ENCODE measurements at regions not wholly inside any gene's neighbourhood (a gene's known extent, or its start where the extent isn't known, plus 50 kb on each side); places are given as distances from the start of the nearest gene placed in this dataset.
A peak's percentile ranks its signal among the peaks of the same experiment; 100 is the strongest.

DNA sequence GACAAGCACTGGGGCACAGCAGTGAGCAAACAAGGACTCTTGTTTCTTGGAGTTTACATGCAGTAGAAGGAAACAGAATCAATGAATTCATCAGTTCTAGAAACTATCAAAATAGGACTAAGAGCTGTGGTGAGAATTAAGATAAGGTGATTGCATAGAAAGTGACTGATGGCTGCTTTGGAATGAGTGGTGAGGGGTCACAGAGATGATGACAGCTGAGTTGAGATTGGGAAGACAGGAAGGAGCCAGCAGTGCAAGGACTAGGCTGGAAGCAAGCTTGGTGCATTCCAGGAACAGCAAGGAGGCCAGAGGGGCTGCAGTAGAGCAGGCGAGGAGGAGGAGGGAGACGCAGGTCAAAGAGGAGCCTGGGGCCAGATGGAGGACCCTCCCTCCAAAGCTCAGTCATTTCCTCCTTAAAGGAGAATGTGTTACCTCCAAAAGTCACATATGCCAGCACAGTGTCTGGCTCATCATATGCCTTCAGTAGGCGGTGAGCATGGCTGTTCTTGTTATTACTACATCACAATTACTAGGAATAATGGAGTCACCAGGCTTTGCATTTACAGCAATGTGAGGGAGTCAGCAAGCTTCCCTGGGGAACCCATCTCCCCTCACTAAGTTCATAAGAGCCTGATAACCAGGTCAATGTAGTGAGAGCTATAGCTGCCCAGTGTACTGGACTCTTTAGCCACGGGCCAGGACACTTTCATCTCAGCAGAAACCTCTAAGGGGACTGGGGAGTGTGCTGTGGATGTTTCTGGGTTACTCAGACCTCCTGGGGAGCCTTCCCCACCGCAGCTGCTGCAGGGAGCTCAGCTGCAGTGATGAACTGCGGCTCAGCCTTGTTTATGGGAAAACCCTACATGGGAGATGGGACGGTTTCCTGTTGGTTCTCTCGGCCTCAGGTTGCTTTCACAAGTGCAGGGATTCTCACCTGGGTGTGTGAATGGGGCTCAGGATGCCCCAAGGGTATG is 157.2 kb downstream of the SEC14L1 start:
- FAIRE-seq (no peak), DNase-seq (ENCODE audit: insufficient read length, low spot score) (no peak)
- no peak for TF ChIP-seq POLR2A (IDR thresholded peaks at IDR 0.05; ENCODE audit: low read depth, low read length)

DNA sequence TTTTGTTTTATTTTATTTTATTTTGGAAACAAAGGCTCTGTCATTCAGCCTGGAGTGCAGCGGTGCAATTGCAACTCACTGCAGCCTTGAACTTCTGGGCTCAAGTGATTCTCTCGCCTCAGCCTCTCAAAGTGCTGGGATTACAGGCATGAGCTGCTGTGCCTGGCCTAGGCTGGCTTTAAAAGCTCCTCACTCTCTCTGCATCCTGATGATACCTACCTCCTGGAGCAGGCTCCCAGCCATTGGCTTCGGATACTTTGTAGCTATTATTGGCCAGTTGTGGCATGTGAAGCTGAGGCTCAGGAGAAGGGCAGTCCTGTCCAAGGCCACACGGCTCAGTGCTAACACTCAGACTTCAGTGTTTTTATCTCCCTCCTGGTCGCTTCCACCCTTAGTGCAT is 158.0 kb downstream of the SEC14L1 start:
- no peak for TF ChIP-seq POLR2A (IDR thresholded peaks at IDR 0.05; ENCODE audit: low read depth, low read length)
- no peak for FAIRE-seq

DNA sequence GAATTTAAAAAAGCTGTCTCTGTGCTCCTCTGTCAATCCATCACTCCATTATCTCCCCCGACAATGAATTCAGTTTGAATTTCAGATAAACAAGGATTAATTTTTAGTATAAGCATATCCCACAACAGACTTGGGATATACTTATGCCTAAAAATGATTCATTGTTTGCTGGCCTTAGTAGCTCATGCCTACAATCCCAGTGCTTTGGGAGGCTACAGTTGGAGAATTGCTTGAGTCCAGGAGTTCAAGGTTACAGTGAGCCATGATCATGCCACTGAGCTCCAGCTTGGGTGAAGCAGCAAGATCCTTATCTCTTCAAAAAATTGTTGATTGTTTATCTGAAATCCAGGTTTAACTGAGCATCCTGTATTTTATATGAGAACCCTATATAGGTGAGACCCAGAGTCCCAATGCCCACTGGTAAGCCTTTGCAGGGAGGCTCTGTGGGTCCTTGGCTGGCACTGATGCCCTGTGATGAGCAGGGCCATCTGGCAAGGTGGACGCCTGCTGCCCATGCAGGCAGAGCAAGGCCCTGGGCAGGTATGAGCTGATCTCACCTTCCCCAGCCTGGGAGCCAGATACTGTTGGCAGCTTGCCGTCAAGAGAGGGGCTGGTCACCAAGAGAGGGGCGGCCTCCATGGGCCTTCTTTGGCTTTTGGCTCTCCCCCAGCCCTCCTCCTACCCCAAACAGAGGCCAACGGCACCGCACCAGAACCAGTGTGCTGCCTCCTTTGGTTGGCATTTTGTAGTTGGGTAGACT is 158.7 kb downstream of the SEC14L1 start:
- DNase-seq (ENCODE audit: insufficient read length, low spot score), result no peak
- FAIRE-seq, result no peak
- no peak for TF ChIP-seq POLR2A (IDR thresholded peaks at IDR 0.05; ENCODE audit: low read depth, low read length)

More for the DNA sequence above, 158.0 kb downstream of the SEC14L1 start:
- no peak for DNase-seq (ENCODE audit: insufficient read length, low spot score)

DNA sequence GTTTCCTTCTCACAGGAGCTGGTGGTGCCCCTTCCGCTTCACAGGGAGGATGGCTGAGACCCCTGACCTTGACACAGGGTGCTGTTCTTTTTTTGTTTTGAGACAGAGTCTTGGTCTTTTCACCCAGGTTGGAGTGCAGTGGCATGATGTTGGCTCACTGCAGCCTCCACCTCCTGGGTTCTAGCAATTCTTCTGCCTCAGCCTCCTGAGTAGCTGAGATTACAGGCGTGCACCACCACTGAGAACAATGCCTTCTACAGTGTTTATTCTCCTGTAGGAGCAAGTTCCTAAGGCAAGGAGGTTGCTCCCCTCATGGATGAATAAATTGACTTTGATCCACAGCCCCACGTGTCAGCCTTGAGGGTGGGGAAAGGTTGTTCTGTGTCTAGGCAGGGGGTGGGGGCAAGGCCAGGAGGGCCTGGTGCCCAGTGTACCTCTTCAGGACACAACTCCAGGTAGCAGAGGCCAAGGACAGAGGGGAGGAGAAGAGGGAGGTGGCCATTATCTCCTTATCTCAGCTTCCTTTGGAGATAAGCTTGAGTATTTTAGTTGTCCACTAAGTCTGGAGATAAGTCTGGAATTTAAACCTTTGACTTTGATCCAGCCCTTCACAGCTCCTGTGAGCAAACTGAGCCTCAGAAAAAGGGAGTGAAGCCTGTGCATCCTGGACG is 159.4 kb downstream of the SEC14L1 start:
- DNase-seq (ENCODE audit: insufficient read length, low spot score) (no peak), FAIRE-seq (no peak)
- no peak for TF ChIP-seq POLR2A (IDR thresholded peaks at IDR 0.05; ENCODE audit: low read depth, low read length)

DNA sequence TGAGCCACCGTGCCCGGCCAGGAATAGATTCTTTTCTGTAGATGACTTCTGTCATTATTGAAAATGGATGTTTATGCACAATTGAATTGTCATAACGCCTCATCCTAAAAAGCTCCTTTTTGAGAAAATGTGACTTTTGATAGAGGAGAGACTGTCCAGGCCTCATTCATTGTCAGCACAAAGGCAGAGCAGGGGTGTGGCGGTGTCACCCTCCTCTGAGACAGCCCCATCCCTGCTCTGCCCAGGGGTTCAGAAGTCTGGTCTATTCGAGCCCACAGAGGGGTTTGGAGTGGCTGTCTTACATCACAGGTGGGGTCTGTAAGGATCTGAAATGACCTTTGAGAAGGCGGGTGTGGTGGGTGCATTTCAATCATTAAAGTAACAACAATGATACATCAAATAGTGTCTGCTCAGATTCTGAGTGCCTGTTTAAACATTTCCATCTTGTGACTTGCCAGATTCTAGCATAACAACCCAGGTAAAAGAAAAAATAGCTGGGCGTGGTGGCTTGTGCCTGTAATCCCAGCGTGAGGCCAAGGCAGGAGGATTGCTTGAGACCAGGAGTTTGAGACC is 161.0 kb downstream of the SEC14L1 start:
- DNase-seq (ENCODE audit: insufficient read length, low spot score) (no peak), FAIRE-seq (no peak)
- TF ChIP-seq POLR2A (IDR thresholded peaks at IDR 0.05; ENCODE audit: low read depth, low read length), result no peak

DNA sequence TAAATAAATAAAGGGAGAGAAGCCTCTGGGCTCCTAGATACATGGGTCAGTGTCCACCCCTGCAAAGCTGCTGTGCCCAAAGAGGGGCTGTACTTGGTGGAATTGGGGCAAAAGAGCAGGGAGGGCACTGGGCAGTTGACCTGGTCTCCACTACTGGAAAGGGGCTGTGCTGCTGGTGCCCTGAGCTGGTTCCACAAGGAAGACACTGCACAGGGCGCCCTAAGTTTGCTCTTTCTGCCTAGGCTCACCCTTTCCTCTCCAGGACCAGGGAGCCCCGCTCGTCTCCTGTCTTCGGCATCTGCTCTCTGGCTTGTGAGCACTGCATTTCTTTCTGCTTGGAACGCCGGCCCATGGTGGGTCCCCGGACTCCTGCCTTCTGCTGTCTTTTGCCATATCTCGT is 161.9 kb downstream of the SEC14L1 start:
- no peak for FAIRE-seq
- no peak for DNase-seq (ENCODE audit: insufficient read length, low spot score)
- TF ChIP-seq POLR2A (IDR thresholded peaks at IDR 0.05; ENCODE audit: low read depth, low read length), result no peak

DNA sequence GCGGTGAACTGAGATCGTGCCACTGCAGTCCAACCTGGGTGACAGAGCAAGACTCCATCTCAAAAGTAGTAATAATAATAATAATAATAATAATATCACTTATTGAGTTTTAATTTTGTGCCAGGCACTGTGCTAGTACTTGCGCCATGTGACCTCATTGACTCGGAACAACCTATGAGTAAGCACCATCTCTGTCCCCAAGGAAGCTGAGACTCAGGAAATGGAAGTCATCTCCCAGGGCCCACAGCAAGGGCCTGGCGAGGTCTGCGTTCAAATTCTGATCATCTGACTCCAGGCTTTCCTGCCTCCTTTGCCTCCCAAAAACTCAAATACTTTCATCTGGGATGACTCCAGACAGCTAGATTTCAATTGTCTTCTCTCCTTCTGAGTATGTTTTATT is 162.9 kb downstream of the SEC14L1 start:
- no peak for FAIRE-seq
- TF ChIP-seq POLR2A (IDR thresholded peaks at IDR 0.05; ENCODE audit: low read depth, low read length), result peak; percentile 31; the same call in 1 of the 2 replicates
- no peak for DNase-seq (ENCODE audit: insufficient read length, low spot score)

DNA sequence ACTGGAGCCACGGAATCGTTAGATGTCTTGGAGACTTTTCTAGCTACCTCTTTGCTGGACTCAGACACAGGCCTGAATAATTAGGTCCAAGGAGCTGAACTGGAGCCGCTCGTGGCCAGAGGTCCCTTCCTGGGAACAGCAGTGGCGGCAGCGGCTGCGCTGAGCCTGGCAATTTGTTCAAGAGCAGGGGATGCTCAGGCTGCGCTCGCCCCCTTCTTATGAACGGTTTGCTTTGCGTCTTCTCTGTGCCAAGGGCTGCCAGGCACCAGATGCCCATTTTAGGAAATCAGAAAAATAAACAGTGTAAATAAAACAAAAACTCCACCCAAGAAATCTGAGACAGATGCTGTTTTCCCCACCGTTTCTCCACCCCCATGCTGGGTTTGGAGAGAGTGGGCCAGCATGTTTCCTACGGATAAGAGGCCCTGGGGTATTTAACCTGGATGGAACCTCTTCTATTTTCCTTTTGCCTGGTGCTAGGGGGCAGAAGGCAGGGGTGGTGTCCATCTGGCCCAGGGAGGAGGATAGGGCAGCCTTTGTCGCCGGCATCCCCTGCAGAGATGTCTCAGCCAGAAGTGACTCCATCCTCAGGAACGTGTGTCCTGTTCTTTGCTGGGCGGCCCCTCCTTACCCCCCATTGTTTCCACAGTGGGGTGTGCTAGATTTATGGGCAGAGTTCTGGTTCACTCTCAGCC is 163.4 kb downstream of the SEC14L1 start:
- DNase-seq (ENCODE audit: insufficient read length, low spot score) (no peak), FAIRE-seq (no peak)
- no peak for TF ChIP-seq POLR2A (IDR thresholded peaks at IDR 0.05; ENCODE audit: low read depth, low read length)

DNA sequence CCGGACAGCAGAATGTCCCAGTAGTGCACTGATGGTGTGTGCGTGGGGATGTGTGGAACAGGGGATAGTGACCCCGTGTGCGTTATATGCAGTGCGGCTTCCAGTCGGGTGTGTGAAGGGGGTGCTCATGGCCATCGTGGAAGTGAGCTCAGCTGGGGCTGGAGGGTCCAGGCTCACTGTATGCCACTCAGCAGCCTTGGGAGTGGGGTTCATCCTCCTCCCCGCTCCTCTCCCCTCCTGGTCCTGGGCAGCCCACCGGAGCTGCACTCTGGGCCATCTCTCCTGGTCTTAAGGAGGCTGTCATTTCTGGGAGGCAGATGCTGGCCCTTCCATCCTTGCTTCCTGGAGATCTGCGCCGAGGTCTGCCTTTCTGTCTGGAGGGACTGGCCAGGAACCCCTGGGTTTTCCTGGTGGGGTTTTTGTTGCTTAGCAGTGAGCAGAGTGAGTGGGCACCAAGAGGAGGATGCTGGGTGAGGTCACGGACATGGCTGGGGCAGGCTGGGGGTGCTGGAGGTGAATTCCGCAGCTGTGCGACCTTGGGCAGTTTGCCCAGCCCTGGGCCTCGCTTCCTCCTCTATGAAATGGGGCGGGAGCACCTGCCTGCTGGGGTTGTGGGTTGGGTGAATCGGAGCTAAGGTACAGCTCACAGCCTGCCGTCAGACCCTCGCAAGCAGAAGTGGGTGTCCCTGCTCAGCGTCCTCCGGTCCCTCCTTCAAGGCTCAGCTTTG is 164.1 kb downstream of the SEC14L1 start:
- DNase-seq (ENCODE audit: insufficient read length, low spot score) (no peak), FAIRE-seq (no peak)
- TF ChIP-seq POLR2A (IDR thresholded peaks at IDR 0.05; ENCODE audit: low read depth, low read length), result peak; percentile 41; the same call in 1 of the 2 replicates

DNA sequence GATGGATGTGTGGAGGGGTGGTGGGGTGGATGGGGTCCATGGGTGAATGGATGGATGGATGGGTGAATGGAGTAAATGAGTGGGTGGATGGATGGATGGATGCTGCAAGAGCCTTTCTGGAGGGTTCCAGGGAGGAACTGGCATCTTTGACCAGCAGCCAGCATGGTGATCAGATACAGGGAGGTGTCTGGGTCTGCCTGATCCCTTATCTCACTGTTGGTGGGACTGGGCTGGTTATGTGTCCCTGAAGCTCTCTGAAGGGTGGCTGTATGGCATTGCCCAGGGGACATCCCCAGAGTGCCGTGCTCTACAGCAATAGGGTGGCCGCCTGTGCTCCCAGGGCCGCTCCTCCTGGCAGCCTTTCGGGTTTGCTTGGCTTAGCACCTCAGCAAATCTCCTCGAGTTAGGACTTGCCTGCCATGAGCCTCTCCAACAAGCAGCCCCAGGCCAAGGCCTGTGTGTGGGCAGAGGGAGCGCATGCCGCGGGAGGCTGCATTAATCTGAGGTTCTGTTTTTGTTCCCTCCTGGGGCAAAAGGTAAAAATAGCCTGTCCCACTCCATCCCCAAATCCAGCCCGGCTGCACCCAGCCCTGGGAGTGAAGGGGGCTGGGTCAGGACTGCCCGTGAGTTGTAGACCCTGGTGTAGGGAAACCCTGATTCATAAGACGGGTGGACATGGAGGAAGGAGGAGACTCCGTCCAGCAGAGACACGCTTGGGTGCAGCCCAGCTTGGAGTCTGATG is 165.4 kb downstream of the SEC14L1 start:
- no peak for DNase-seq (ENCODE audit: insufficient read length, low spot score)
- no peak for FAIRE-seq
- no peak for TF ChIP-seq POLR2A (IDR thresholded peaks at IDR 0.05; ENCODE audit: low read depth, low read length)

DNA sequence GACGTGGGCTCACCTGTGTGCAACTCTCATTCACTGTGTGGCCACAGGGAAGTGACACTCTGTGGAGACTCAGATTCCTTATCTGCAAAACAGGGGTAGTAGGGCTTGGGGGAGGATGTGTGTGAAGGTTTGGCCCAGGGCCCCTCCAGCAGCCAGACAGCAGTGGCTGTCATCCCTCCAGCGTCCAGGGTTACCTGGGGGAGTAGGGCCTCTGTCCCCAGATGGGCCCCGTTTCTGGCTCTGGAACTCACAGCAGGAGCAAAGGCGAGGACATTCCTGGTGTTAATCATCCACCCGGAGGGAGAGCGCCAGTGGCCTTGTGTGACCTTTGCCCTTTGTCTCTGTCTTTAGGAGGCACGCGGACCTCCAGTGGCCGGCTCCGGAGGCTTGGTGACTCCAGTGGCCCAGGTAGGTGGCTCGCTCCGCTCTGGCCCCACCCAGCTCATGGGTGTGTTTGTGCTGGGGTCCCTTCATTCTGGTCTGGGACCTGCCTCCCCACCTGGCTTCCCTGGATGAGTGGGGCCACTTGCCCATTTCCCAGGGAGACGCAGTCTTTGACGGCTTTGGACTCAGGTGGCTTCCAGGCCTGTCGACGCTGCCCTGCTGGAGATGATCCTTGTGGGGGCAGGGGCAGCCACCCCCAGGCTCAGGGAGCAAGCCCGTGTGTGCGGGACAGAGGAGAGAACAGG is 166.2 kb downstream of the SEC14L1 start:
- FAIRE-seq (no peak), DNase-seq (ENCODE audit: insufficient read length, low spot score) (no peak)
- TF ChIP-seq POLR2A (IDR thresholded peaks at IDR 0.05; ENCODE audit: low read depth, low read length), result no peak
